HCT116 (cell line): ENCODE measurements at regions not wholly inside any gene's neighbourhood (a gene's known extent, or its start where the extent isn't known, plus 50 kb on each side); places are given as distances from the start of the nearest gene placed in this dataset.

ENCODE experiments used
- ATAC-seq: fragments of 200-7000 bp; cut with Tn5 transposase; 2 replicates; pipeline ENCODE4 v1.9.1; 2020; ENCODE audit warnings: mild to moderate bottlenecking, moderate library complexity
- BruUV-seq: library from RNA; stranded (reverse); fragments of 400-500 nt; replicated peaks from 2 replicates; lab custom pipeline; 2021; lab: Mats Ljungman, UMichigan
- CTCF ChIA-PET: fragments of 300-600 bp; sonication (Branson Sonifier 250); formaldehyde crosslinking; loops from one replicate; lab custom pipeline; 2021; ENCODE audit warnings: antibody characterized with exemption; lab: Charles Lee
- POLR2A ChIA-PET: fragments of 300-600, 350-600 bp; sonication (Branson Sonifier 250); formaldehyde crosslinking; loops from one replicate; lab custom pipeline; 2021; ENCODE audit warnings: antibody characterized with exemption; lab: Charles Lee
- RAD21 ChIA-PET, 2 experiments: fragments of 300-600 bp; sonication (Branson Sonifier 250); formaldehyde crosslinking; loops; one replicate each; lab custom pipeline; 2023; ENCODE audit warnings: low total read pairs in 2 of 2; ENCODE audit not compliant: uncharacterized antibody in 2 of 2, unreplicated experiment in 2 of 2, low non-redundant PET in 1 of 2; lab: Charles Lee
- DNase-seq: peaks from one replicate; pipeline ENCODE4 v3.0.0-alpha.2; 2010; ENCODE audit warnings: low read depth, low spot score
- H2AFZ ChIP-seq: fragments of 200-600 bp; shearing (Covaris generic), sonication (generic); 2 replicates; pipeline ENCODE4 v1.6.1; 2017; ENCODE audit warnings: low read depth, mixed run types, mixed read lengths, antibody characterized with exemption, low read length; ENCODE audit not compliant: poor library complexity, severe bottlenecking
- H3K27ac ChIP-seq: 2 replicates; pipeline ENCODE4 v1.5.1; 2012; ENCODE audit warnings: low read depth, low read length
- H3K27me3 ChIP-seq: fragments of 200-600 bp; sonication (generic); 2 replicates; pipeline ENCODE4 v1.6.1; 2016; ENCODE audit warnings: mixed run types, low read length, mixed read lengths; ENCODE audit not compliant: insufficient read depth
- H3K36me3 ChIP-seq, 2 experiments: fragments of 200-500 bp in 1 of 2; fragments of 200-600 bp in 1 of 2; sonication (Bioruptor generic) in 1 of 2; sonication (generic) in 1 of 2; 2 replicates each; pipeline versions ENCODE4 v1.5.1 to v1.6.1; 2014 to 2016; ENCODE audit warnings: low read length in 2 of 2, inconsistent platforms in 1 of 2, mixed read lengths in 1 of 2, mixed run types in 1 of 2; ENCODE audit not compliant: insufficient read depth in 2 of 2, control insufficient read depth in 1 of 2
- H3K4me1 ChIP-seq, 2 experiments: fragments of 200-600 bp in 1 of 2; sonication (generic) in 1 of 2; 2 replicates each; pipeline versions ENCODE4 v1.5.1 to v1.6.1; 2012 to 2017; ENCODE audit warnings: low read length in 2 of 2, inconsistent platforms in 1 of 2, mild to moderate bottlenecking in 1 of 2, mixed read lengths in 1 of 2, mixed run types in 1 of 2, moderate library complexity in 1 of 2; ENCODE audit not compliant: insufficient read depth in 2 of 2, control insufficient read depth in 1 of 2
- H3K4me2 ChIP-seq: fragments of 200-600 bp; sonication (generic); 2 replicates; pipeline ENCODE4 v1.6.1; 2017; ENCODE audit warnings: mixed run types, low read length, mixed read lengths
- H3K4me3 ChIP-seq, 2 experiments: fragments of 200-600 bp in 1 of 2; sonication (generic) in 1 of 2; replicated peaks in 1 of 2; 2 replicates each; pipeline ENCODE4 v1.5.1; 2011 to 2016; ENCODE audit warnings: low read length in 2 of 2, control low read depth in 1 of 2, low read depth in 1 of 2, mild to moderate bottlenecking in 1 of 2, mixed read lengths in 1 of 2, mixed run types in 1 of 2
- H3K79me2 ChIP-seq: fragments of 200-600 bp; sonication (generic); 2 replicates; pipeline ENCODE4 v1.6.1; 2017; ENCODE audit warnings: mild to moderate bottlenecking, mixed run types, low read length, moderate library complexity, mixed read lengths; ENCODE audit not compliant: insufficient read depth
- H3K9ac ChIP-seq: fragments of 200-600 bp; sonication (generic); 2 replicates; pipeline ENCODE4 v1.6.1; 2016; ENCODE audit warnings: low read length, mixed read lengths
- H3K9me2 ChIP-seq: fragments of 200-600 bp; sonication (generic), shearing (Covaris generic); 2 replicates; pipeline ENCODE4 v1.6.1; 2017; ENCODE audit warnings: mixed run types, mild to moderate bottlenecking, moderate library complexity; ENCODE audit not compliant: insufficient read depth
- H3K9me3 ChIP-seq, 2 experiments: fragments of 200-500 bp in 1 of 2; fragments of 200-600 bp in 1 of 2; sonication (Bioruptor generic) in 1 of 2; sonication (generic) in 1 of 2; 2 replicates each; pipeline ENCODE4 v1.6.1; 2014 to 2017; ENCODE audit warnings: low read length in 2 of 2, mixed read lengths in 2 of 2, inconsistent platforms in 1 of 2, low read depth in 1 of 2, mild to moderate bottlenecking in 1 of 2, mixed run types in 1 of 2, moderate library complexity in 1 of 2; ENCODE audit not compliant: control insufficient read depth in 1 of 2, insufficient read depth in 1 of 2
- H4K20me1 ChIP-seq: fragments of 200-600 bp; sonication (generic), shearing (Covaris generic); 2 replicates; pipeline ENCODE4 v1.6.1; 2017; ENCODE audit warnings: mixed run types, mild to moderate bottlenecking, moderate library complexity; ENCODE audit not compliant: insufficient read depth
- ATF3 ChIP-seq: IDR thresholded peaks from 2 replicates; pipeline ENCODE4 v1.6.1; 2012
- CBX3 ChIP-seq: IDR thresholded peaks from 2 replicates; pipeline ENCODE4 v1.6.1; 2012; ENCODE audit warnings: low read depth
- JUND ChIP-seq: IDR thresholded peaks from 2 replicates; pipeline ENCODE4 v1.6.1; 2012
- MAX ChIP-seq: IDR thresholded peaks from 2 replicates; pipeline ENCODE4 v1.6.1; 2012
- REST ChIP-seq: IDR thresholded peaks from 2 replicates; pipeline ENCODE4 v1.6.1; 2012; ENCODE audit warnings: low read depth
- SP1 ChIP-seq: IDR thresholded peaks from 2 replicates; pipeline ENCODE4 v1.6.1; 2012; ENCODE audit warnings: low read depth
- SRF ChIP-seq: IDR thresholded peaks from 2 replicates; pipeline ENCODE4 v1.6.1; 2012; ENCODE audit warnings: low read depth
- ZBTB33 ChIP-seq: IDR thresholded peaks from 2 replicates; pipeline ENCODE4 v1.6.1; 2011; ENCODE audit warnings: mild to moderate bottlenecking, low read length, moderate library complexity; ENCODE audit not compliant: insufficient replicate concordance; ENCODE audit errors: extremely low read depth
- ZFX ChIP-seq: fragments of 450-650 bp; IDR thresholded peaks from 2 replicates; pipeline ENCODE4 v1.6.1; 2017
- intact Hi-C: fragments of 100-400 bp; cut with micrococcal nuclease; formaldehyde crosslinking; loops from 2 replicates; pipeline ENCODE4 v1.10.0; 2022

GRCh38 chr3:80750637-80751036, 982.8 kb upstream of the ROBO1 start:
- no peaks in the 10 kb centered on the region for H3K36me3 ChIP-seq
- no peak overlapping the region for H2AFZ ChIP-seq
- TF ChIP-seq SP1 (no peak), JUND (no peak), MAX (no peak), ZFX (no peak), ATF3 (no peak), CBX3 (no peak), ZBTB33 (no peak), SRF (no peak), REST (no peak)
- no peaks in the 10 kb centered on the region for H3K9me2 ChIP-seq
- H3K4me2 ChIP-seq, result no peak overlapping the region
- H4K20me1 ChIP-seq, result no peaks in the 10 kb centered on the region
- H3K4me1 ChIP-seq, result no peaks in the 10 kb centered on the region
- H3K27me3 ChIP-seq, result no peaks in the 10 kb centered on the region
- no TSS peak for BruUV-seq
- POLR2A ChIA-PET, result no interaction called here
- peaks cover 7 to 30% of the 10 kb centered on the region in 2 experiments; a peak in 2 of 4 replicates for H3K9me3 ChIP-seq
- DNase-seq, result no peak
- intact Hi-C loops, result no loop called here
- RAD21 ChIA-PET, result no interaction called here
- H3K79me2 ChIP-seq, result no peaks in the 10 kb centered on the region
- no peak for ATAC-seq
- CTCF ChIA-PET, result no interaction called here
- H3K4me3 ChIP-seq, result no peak overlapping the region
- no peak overlapping the region for H3K27ac ChIP-seq
- no peak overlapping the region for H3K9ac ChIP-seq
